HT1080 (cell line): ENCODE measurements at regions not wholly inside any gene's neighbourhood (a gene's known extent, or its start where the extent isn't known, plus 50 kb on each side); places are given as distances from the start of the nearest gene placed in this dataset.

Experiments used
- DNase-seq: peaks from one replicate; pipeline ENCODE4 v3.0.0-alpha.2; 2015; ENCODE audit warnings: low read depth

DNA sequence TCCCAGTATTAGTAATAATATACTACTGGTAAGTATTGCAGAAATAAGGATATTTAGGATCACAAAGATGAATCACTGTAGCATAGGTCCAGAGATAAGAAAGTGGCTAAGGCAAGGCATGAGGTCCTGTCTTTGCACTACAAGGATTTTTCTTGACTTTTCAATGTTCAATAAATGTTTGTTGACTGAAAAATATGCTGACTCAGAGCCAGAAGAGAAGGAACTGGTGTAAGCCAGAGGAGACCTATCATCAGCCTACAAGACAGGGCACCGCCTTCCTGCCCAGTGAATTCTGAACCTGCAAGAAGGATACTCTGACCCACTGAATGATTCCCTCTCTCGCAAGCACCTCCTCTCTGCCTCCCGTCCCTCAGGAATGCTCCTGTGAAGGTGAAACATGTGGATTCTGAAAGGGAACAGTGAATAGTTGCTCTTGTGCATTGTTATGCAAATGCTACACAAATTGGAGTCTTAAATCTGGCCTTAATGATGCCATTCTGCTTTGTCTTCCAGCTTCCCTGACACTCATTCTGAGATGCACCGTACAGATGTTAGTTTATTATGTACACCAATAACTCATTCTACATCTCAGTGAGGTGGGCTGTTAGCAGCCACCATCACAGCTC, 540.0 kb downstream of the OMA1 start:
- no peak for DNase-seq

DNA sequence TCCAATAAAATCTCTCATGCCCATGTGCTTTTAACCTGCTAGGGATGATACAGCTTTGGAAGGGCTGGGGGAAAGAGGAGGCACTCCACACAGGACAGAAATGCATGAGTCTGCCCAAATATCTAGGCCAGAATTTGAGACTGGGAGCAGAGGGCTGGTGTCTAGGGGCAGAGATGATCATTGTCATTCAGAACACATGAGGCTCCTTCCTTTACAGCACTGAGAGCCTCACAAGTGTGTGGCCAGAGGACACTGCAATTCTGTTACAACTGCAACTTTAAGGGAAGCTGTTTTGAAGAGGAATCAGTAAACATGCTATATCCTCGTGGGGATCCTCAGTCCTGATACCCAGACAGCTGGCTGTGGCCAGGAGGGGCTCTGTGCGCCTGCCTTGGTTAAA, 541.3 kb downstream of the OMA1 start:
- DNase-seq = no peak

DNA sequence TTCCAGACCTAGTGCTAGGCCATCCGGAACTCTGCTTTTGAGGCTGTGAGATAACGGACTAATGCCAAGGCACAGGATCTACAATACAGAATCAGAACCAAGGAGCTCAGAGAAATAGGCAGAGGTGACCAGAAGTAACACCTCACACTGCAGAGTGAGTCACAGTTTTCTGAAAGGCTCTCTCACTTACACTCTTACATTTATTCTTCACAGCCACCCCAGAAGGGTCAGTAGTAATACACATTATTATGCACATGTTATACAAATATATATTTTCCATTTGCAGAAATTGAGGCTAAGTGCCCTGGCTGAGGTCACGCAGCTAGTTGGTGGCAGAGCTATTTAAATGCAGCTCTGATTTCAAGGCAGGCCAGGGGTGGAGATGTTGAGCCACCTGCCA, 542.5 kb downstream of the OMA1 start:
- no peak for DNase-seq

- no peak for DNase-seq
Measured at GRCh38 chr1:58003059-58003458, 543.5 kb downstream of the OMA1 start.

GRCh38 chr1:58000821-58001220, 545.7 kb downstream of the OMA1 start:
- no peak for DNase-seq

- no peak for DNase-seq
Measured at GRCh38 chr1:58000116-58000515, 546.4 kb downstream of the OMA1 start.

DNA sequence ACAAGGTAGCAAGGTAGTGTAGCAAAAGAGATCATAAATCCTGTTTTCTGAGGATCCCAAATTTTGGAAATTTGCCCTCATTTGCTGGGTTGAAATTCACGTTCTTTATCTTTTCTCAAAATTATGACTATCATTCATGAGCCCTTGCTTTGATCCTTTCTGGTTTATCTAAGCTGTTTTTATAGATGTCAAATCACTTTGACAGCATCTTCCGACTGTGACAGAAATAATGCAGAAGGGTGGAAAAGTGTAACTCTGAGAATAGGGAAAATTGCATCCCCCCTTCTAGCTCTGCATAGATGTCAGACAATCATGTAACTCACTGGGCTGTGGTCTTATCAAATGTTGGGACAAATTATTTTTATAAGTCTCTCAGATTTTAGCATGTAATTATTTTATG, 550.1 kb downstream of the OMA1 start:
- DNase-seq = no peak

GRCh38 chr1:57991289-57991688, 555.2 kb downstream of the OMA1 start:
- no peak for DNase-seq

DNA sequence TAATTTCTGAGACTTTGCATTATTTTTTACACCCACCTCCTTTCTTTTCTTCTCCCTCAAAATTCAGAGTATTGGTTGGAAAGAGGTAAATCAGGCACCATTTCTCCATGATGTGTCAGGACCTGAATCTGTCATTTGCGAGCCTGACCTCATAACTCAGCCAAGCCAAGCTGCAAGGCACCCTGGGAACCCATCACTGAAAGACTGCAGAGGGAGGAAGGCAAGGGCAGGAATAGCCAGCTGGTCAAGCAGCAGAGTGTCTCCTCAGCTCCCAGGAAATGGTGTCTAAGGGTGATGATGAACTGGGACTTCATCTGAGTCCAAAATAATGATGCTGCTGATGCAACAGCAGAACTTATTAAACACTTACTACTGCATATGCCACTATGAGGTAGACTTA, 556.6 kb downstream of the OMA1 start:
- DNase-seq = no peak

DNA sequence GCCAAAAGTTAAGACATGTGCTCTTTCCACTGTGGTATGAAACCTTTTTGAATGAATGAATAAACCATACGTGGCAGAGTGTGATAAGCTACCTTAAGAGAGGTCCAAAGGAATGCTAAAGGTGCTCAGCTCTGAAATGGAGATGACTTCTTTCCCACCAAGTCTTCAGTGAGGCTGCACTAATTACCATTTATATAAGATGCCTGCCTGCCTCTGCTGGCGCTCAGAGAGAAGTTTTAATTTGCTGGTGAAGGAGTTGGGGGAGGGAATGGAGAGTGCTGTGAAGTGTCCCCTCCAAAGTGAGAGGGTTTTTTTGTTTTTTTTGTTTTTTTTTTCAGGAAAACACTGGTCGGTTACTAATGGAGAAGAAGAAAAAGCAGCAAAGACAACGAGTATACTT, 559.0 kb downstream of the OMA1 start:
- no peak for DNase-seq

- DNase-seq = no peak
Measured at GRCh38 chr1:57986432-57986831, 560.1 kb downstream of the OMA1 start.

- DNase-seq = no peak
Measured at GRCh38 chr1:57984277-57984676, 560.4 kb upstream of the DAB1 start.

DNA sequence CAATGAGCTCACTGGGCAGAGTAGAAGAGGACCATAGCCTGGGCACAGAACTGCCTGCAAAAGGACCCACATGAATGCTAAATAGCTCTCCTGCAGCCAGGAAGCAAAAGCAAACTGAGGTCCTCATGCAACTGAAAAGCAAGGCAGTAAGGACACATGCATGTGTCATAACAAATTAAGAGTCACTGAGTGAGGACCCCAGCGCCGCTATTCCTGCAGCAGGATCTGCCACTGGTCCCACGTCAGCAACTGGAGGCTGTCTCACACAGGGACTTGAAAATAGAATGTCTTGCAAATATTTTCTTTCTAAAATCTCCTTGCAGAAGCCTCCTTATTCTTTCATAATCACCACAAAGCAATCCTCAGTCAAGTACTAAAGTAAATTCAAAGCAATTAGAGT, 559.6 kb upstream of the DAB1 start:
- no peak for DNase-seq

- no peak for DNase-seq
Measured at GRCh38 chr1:57982852-57983251, 559.0 kb upstream of the DAB1 start.

GRCh38 chr1:57976216-57976615, 552.4 kb upstream of the DAB1 start:
- DNase-seq = no peak

DNA sequence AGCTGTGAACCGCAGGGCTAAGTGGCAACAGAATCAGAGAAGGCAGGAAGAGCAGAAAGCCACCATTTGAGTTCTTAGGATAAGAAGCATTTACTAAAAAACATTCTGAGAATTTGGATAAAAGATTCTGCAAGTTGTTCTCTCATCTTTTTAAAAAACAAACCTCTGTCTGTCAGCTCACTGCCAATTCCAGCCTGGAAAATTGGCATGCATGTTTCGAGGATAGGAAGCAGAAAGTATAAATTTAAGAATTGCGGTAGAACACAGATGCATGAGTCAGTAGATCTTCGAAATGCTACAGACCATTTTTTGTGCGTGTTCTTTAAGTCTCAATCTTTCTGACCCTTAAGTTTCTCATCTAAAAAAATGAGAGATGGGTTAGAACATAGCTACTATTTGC, 544.5 kb upstream of the DAB1 start:
- no peak for DNase-seq

DNA sequence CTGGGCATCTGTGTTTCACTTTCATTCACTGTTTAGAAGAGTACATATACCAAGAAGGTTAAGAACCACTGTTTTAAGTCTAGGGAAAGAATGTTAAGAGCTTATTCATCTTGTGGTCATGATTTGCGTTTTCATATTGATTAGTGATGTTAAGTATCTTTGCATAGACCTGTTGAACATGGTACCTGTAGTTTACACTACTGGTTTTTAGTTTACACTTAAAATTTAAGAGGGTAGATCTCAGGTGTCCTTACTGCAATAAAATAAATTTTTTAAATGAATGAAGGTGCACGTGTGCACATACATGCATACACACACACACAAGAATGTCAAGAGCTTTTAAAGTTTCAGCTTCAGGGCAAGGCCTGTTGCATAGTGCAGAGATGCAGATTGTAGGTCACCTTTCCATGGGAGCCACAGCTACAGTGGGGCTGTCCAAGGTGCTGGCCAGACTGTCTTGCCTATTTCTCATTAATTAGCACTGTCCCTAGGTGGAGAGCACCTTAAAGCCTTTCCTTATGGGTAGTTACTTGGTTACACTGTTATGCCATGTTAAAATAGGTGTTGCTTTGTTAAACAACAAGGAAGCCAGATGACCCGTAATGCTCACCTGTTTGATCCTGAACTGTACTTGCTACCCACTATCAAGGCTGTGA, 543.0 kb upstream of the DAB1 start:
- DNase-seq = peak; percentile 6

DNA sequence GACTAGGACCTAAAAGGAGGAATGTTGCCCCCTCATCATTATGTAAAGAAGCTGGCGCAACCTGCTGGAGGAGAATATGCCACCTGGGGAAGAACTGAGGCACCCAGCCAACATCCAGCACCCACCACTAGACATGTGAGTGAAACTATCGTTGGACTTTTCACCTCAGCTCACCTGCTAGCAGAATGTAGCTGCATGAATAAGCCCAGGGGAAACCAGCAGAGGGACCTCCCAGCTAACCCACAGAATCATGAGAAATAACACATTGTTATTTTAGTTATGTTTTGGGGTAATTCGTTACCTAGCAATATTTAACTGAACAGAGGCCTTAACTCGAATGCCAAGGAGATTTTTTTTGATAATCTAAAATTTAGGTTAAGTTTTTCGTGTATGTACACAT, 542.5 kb upstream of the DAB1 start:
- no peak for DNase-seq

DNA sequence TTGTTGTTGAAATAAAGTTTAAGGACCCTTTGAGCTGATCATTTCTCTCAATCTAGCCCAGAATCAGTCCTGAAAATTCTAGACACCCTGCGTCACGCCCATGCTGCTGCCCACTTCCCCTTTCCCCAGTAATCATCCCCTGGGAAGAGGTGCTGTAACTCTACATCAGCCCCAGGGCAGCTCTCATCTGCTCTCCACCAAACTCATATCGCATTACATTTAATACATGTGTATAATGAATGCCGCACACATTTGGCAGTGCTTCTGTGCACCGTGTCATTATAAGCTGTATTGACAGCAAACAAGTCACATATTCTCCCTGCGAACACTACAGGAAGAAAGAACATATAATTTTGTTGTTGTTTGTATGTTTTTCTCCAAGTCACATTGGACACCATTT, 539.7 kb upstream of the DAB1 start:
- no peak for DNase-seq

DNA sequence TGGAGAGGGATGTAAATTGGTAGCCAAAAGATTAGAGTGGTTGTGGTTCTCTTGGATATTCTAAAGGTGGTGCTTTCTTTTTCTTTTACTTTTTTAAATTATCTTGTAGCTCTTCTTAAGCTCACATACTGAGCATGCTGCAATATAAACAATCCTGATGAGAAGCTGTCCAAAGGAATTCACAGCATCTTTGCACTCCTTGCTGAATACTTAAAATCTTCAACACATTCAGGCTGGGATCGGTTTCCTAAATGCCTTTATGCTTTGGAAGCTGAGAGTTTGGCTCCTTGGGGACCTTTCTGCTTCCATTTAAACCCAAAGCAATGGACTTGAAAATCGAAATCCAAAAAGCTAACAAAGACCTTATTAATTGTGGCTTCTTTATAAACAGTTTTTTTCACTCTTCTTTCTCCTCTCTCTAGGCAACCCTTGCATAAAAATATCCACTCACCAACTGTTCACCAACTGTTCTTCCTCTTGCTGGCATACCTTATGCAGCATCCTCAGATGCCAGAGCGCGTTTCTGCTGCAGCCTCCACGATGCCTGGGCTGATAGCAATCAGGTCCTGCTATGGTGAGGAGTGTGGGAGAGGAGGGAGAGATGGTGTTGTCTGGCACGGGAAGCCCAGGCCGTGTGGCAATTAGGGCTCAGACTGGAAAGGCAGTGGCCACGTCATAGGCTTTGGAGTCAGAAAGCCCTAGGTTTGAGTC, 535.8 kb upstream of the DAB1 start:
- DNase-seq = no peak

DNA sequence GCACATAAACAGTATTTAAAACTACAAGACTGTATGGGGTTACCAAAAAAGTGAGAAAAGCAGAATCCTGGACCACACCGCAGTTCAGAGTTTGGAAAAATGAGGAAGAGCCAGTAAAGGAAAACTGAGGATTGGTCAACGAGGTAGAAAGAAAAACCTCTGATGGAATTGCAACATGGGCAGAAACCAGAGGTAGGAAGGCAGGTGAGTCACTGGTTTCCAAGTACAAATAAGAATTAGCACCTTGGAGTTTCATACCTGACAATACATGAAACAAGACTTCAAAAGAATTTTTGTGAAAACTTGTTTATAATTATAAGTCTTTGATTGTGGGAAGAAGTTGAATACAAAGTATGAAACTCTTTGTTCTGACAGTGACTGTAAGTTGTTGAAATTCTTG, 533.7 kb upstream of the DAB1 start:
- no peak for DNase-seq

DNA sequence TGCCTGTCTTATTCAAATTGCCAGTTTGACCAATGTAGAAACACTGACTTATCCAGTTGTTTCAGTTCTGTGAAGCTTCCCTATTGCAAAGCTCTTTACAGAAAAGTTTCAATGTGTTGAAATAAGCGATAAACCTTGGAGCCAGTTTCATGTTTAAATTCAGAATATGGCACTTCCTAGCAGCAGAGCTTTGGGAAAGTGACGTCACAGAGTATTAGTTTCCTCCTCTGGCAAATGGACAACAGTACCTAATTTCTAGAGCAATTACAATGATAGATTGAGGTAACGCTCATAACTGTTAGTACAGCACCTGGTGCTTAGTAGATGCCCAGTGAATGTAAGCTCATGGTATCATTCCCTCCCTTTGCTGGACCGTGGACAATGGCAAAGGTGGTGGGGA, 527.5 kb upstream of the DAB1 start:
- DNase-seq = no peak

DNA sequence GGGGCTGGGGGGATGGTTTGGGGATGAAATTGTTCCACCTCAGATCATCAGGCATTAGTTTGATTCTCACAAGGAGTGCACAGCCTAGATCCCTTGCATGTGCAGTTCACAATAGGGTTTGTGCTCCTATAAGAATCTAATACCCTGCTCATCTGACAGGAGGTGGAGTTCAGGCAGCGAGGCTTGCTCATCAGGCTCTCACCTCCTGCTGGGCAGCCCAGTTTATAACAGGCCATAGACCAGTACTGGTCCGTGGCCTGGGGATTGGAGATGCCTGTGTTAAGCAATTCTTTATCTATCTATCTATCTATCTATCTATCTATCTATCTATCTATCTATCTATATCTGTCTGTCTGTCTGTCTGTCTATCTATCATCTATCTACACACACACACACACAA, 525.3 kb upstream of the DAB1 start:
- DNase-seq = no peak
